Adrenal gland (tissue), 5 donors: ENCODE measurements at regions not wholly inside any gene's neighbourhood (a gene's known extent, or its start where the extent isn't known, plus 50 kb on each side); places are given as distances from the start of the nearest gene placed in this dataset.

ENCODE experiments used
- POLR2A ChIP-seq, 2 donors: fragments of 450-650 bp; IDR thresholded peaks; one replicate each; pipeline ENCODE4 v1.6.1; 2017; ENCODE audit warnings: antibody characterized with exemption in 2 of 2, mild to moderate bottlenecking in 2 of 2, moderate library complexity in 1 of 2
- TF ChIP-seq, protein P1 (sequence below), 6 experiments: fragments of 450-650 bp in 4 of 6; fragments of 200-600 bp in 2 of 6; sonication (generic) in 1 of 6; IDR thresholded peaks; 1 replicate in 5 of 6; 2 replicates in 1 of 6; pipeline versions ENCODE4 v1.5.1 to v1.8.0; 2016 to 2021; ENCODE audit warnings: antibody characterized with exemption in 6 of 6, mild to moderate bottlenecking in 2 of 6, moderate library complexity in 1 of 6
- donor health status: DM: no; HTN: no; CAD: no.

DNA sequence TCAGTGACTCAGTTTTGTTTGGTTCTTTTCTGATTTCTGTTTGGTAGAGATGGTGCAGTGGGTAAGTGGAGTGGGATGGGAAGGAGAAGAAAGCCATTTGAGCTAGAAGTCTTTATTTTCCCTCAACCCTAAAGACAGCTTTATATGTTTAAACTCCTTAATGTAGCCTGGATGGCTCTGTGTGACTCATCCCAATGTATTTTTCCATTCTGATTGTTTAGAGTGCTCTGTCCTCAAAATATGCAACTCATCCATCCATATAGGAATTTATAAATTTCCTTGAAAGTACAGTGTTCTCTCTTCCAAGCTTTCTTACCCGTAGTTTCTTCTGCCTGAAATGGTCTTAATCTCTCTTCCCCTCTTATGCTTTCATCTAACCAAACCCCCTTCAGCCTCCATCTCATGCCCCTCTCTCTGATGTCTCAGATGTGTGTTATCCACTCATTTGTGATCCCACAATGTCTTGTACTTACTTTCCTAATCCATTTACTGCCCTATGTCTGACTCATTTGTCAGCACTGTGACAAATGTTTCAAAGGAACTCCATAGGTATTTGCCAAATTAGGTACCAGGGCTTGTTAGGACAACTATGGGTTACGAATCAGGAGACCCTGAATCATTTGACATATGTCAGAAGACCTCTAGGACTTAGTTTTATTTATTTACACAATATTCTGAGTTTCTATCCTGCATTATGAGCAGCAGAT is 217.5 kb upstream of the SGCD start:
- TF ChIP-seq, protein P1, sequence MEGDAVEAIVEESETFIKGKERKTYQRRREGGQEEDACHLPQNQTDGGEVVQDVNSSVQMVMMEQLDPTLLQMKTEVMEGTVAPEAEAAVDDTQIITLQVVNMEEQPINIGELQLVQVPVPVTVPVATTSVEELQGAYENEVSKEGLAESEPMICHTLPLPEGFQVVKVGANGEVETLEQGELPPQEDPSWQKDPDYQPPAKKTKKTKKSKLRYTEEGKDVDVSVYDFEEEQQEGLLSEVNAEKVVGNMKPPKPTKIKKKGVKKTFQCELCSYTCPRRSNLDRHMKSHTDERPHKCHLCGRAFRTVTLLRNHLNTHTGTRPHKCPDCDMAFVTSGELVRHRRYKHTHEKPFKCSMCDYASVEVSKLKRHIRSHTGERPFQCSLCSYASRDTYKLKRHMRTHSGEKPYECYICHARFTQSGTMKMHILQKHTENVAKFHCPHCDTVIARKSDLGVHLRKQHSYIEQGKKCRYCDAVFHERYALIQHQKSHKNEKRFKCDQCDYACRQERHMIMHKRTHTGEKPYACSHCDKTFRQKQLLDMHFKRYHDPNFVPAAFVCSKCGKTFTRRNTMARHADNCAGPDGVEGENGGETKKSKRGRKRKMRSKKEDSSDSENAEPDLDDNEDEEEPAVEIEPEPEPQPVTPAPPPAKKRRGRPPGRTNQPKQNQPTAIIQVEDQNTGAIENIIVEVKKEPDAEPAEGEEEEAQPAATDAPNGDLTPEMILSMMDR (IDR thresholded peaks at IDR 0.05): no peak
- no peak for TF ChIP-seq POLR2A (IDR thresholded peaks at IDR 0.05)
